Activated CD8-positive, alpha-beta T cell treated with anti-CD3 and anti-CD28 coated beads for 36 hours (primary cell): ENCODE measurements at regions not wholly inside any gene's neighbourhood (a gene's known extent, or its start where the extent isn't known, plus 50 kb on each side); places are given as distances from the start of the nearest gene placed in this dataset.

ENCODE experiments used
- ATAC-seq: fragments of 200-7000 bp; cut with Tn5 transposase; one replicate; pipeline ENCODE4 v1.10.0; 2021; ENCODE audit warnings: mild to moderate bottlenecking, moderate library complexity
- CTCF ChIA-PET: fragments of 350-600 bp; sonication (Branson Sonifier 250); formaldehyde crosslinking; loops from one replicate; lab custom pipeline; 2021; ENCODE audit warnings: antibody characterized with exemption; lab: Charles Lee
- POLR2A ChIA-PET: fragments of 350-600 bp; sonication (Branson Sonifier 250); formaldehyde crosslinking; loops from one replicate; lab custom pipeline; 2021; ENCODE audit warnings: antibody characterized with exemption; lab: Charles Lee
- DNase-seq: peaks from one replicate; pipeline ENCODE4 v3.0.0-alpha.2; 2020
- H3K27ac Mint-ChIP-seq: one replicate; pipeline ENCODE4 v1.8.0; 2021; ENCODE audit warnings: mild to moderate bottlenecking, mixed read lengths
- H3K27me3 Mint-ChIP-seq: one replicate; pipeline ENCODE4 v1.8.0; 2021; ENCODE audit warnings: mixed read lengths
- H3K36me3 Mint-ChIP-seq: one replicate; pipeline ENCODE4 v1.8.0; 2021; ENCODE audit warnings: low read depth, mixed read lengths
- H3K4me1 Mint-ChIP-seq: one replicate; pipeline ENCODE4 v1.8.0; 2021; ENCODE audit warnings: low read depth, mixed read lengths
- H3K4me3 Mint-ChIP-seq: one replicate; pipeline ENCODE4 v1.8.0; 2021; ENCODE audit warnings: mild to moderate bottlenecking, moderate library complexity, mixed read lengths
- H3K9me3 Mint-ChIP-seq: one replicate; pipeline ENCODE4 v1.8.0; 2021; ENCODE audit warnings: mixed read lengths
- CTCF ChIP-seq: fragments of 200-600 bp; IDR thresholded peaks from one replicate; pipeline ENCODE4 v1.8.0; 2022; ENCODE audit warnings: antibody characterized with exemption, mild to moderate bottlenecking
- intact Hi-C: fragments of 100-400 bp; cut with micrococcal nuclease; formaldehyde crosslinking; loops from one replicate; pipeline ENCODE4 v1.10.0; 2022

GRCh38 chr1:81158592-81158991 is 642.1 kb upstream of the ADGRL2 start:
- ChIA-PET CTCF (no interaction called here), POLR2A (no interaction called here)
- DNase-seq (no peak), ATAC-seq (no peak)
- H3K9me3 Mint-ChIP-seq, result peaks cover 3% of the 10 kb centered on the region
- no peak overlapping the region for H3K27ac Mint-ChIP-seq
- H3K4me1 Mint-ChIP-seq, result no peaks in the 10 kb centered on the region
- H3K36me3 Mint-ChIP-seq, result no peaks in the 10 kb centered on the region
- intact Hi-C loops, result no loop called here
- no peak for TF ChIP-seq CTCF
- H3K4me3 Mint-ChIP-seq, result no peak overlapping the region
- H3K27me3 Mint-ChIP-seq, result no peaks in the 10 kb centered on the region

- no peak overlapping the region for H3K27ac Mint-ChIP-seq
- H3K27me3 Mint-ChIP-seq, result no peaks in the 10 kb centered on the region
- no peak overlapping the region for H3K4me3 Mint-ChIP-seq
- DNase-seq (no peak), ATAC-seq (no peak)
- TF ChIP-seq CTCF, result no peak
- no peaks in the 10 kb centered on the region for H3K36me3 Mint-ChIP-seq
- H3K4me1 Mint-ChIP-seq, result no peaks in the 10 kb centered on the region
- intact Hi-C loops, result no loop called here
- ChIA-PET POLR2A (no interaction called here), CTCF (no interaction called here)
- peaks cover 3% of the 10 kb centered on the region for H3K9me3 Mint-ChIP-seq
Observed at GRCh38 chr1:81157686-81158085, 643.0 kb upstream of the ADGRL2 start.

GRCh38 chr1:81156887-81157286 is 643.8 kb upstream of the ADGRL2 start:
- Mint-ChIP-seq H3K36me3 (no peaks in the 10 kb centered on the region), H3K27ac (no peak overlapping the region), H3K27me3 (no peaks in the 10 kb centered on the region), H3K9me3 (peaks cover 7% of the 10 kb centered on the region), H3K4me1 (no peaks in the 10 kb centered on the region), H3K4me3 (no peak overlapping the region)
- ChIA-PET CTCF (no interaction called here), POLR2A (no interaction called here)
- ATAC-seq (no peak), DNase-seq (no peak)
- TF ChIP-seq CTCF, result no peak
- intact Hi-C loops, result no loop called here

- DNase-seq (no peak), ATAC-seq (no peak)
- Mint-ChIP-seq H3K27me3 (no peaks in the 10 kb centered on the region), H3K9me3 (peaks cover 7% of the 10 kb centered on the region), H3K4me3 (no peak overlapping the region), H3K4me1 (no peaks in the 10 kb centered on the region), H3K27ac (no peak overlapping the region), H3K36me3 (no peaks in the 10 kb centered on the region)
- intact Hi-C loops, result no loop called here
- ChIA-PET CTCF (no interaction called here), POLR2A (no interaction called here)
- TF ChIP-seq CTCF, result no peak
Observed at GRCh38 chr1:81155131-81155530, 645.6 kb upstream of the ADGRL2 start.

GRCh38 chr1:81151206-81151605 is 649.5 kb upstream of the ADGRL2 start:
- ChIA-PET CTCF (no interaction called here), POLR2A (no interaction called here)
- no peaks in the 10 kb centered on the region for H3K36me3 Mint-ChIP-seq
- intact Hi-C loops, result no loop called here
- no peak for ATAC-seq
- no peak overlapping the region for H3K4me3 Mint-ChIP-seq
- no peak for TF ChIP-seq CTCF
- no peaks in the 10 kb centered on the region for H3K4me1 Mint-ChIP-seq
- no peaks in the 10 kb centered on the region for H3K27me3 Mint-ChIP-seq
- peaks cover 6% of the 10 kb centered on the region for H3K9me3 Mint-ChIP-seq
- DNase-seq, result no peak
- H3K27ac Mint-ChIP-seq, result no peak overlapping the region
